HCT116 (cell line): ENCODE measurements at regions not wholly inside any gene's neighbourhood (a gene's known extent, or its start where the extent isn't known, plus 50 kb on each side); places are given as distances from the start of the nearest gene placed in this dataset.

ENCODE experiments used
- CEBPB ChIP-seq: IDR thresholded peaks from 2 replicates; pipeline ENCODE4 v1.6.1; 2012; ENCODE audit warnings: low read depth
- CTCF ChIP-seq, 3 experiments: fragments of 200-600 bp in 1 of 3; sonication (generic) in 1 of 3; IDR thresholded peaks in 2 of 3; conservative IDR thresholded peaks in 1 of 3; 2 replicates each; pipeline ENCODE4 v1.5.1; 2012 to 2017; ENCODE audit warnings: low read depth in 2 of 3, low read length in 2 of 3, antibody characterized with exemption in 1 of 3, borderline replicate concordance in 1 of 3, control low read depth in 1 of 3, mild to moderate bottlenecking in 1 of 3, mixed read lengths in 1 of 3, mixed run types in 1 of 3, moderate library complexity in 1 of 3; ENCODE audit not compliant: insufficient read depth in 1 of 3
- EZH2 ChIP-seq: fragments of 200-600 bp; sonication (generic); IDR thresholded peaks from 2 replicates; pipeline ENCODE4 v1.6.1; 2017; ENCODE audit warnings: antibody characterized with exemption, mixed run types
- EZH2phosphoT487 ChIP-seq: fragments of 200-600 bp; IDR thresholded peaks from 2 replicates; pipeline ENCODE4 v1.6.1; 2018; ENCODE audit warnings: antibody characterized with exemption, borderline replicate concordance
- POLR2A ChIP-seq: IDR thresholded peaks from 2 replicates; pipeline ENCODE4 v1.7.0; 2011; ENCODE audit warnings: borderline replicate concordance; ENCODE audit not compliant: insufficient read depth, insufficient read length; ENCODE audit errors: extremely low read depth
- POLR2AphosphoS5 ChIP-seq: IDR thresholded peaks from 2 replicates; pipeline ENCODE4 v1.6.1; 2011; ENCODE audit warnings: mild to moderate bottlenecking, low read depth, low read length, moderate library complexity
- RAD21 ChIP-seq: IDR thresholded peaks from 2 replicates; pipeline ENCODE4 v1.6.1; 2012; ENCODE audit warnings: low read depth, mild to moderate bottlenecking
- REST ChIP-seq: IDR thresholded peaks from 2 replicates; pipeline ENCODE4 v1.6.1; 2012; ENCODE audit warnings: low read depth
- SRF ChIP-seq: IDR thresholded peaks from 2 replicates; pipeline ENCODE4 v1.6.1; 2012; ENCODE audit warnings: low read depth
- ZFX ChIP-seq: fragments of 450-650 bp; IDR thresholded peaks from 2 replicates; pipeline ENCODE4 v1.6.1; 2017
- TF ChIP-seq, protein P1 (sequence below): IDR thresholded peaks from 2 replicates; pipeline ENCODE4 v1.6.1; 2012
- TF ChIP-seq, protein P2 (sequence below): IDR thresholded peaks from 2 replicates; pipeline ENCODE4 v1.6.1; 2011; ENCODE audit warnings: mild to moderate bottlenecking, low read length, moderate library complexity; ENCODE audit not compliant: insufficient replicate concordance; ENCODE audit errors: extremely low read depth

DNA sequence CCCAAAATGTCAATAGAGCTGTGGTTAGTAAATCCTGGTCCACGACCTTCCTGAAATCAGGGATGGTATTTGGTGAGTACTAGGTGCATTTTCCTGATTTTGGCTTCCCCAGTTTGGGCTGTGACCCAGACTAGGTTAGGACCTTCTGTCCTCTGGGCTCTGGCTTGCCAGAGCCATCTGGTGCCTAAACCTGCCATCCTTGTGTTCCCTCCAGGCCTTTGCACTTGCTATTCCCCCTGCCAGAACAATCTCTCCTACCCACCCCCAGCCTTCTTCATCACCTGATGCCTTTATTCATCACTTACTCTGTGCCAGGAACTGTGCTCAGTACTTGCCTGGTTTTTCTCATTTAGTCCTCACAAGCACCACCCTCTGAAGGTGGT lies 216.7 kb downstream of the RBM19 start:
- TF ChIP-seq REST, result no peak
- TF ChIP-seq CEBPB, result no peak
- no peak for TF ChIP-seq POLR2A
- no peak for TF ChIP-seq CTCF (IDR thresholded peaks at IDR 0.05 in 2 of 3, conservative IDR thresholded peaks at IDR 0.05 in 1 of 3; ENCODE audit: borderline replicate concordance in 1 of 3, insufficient read depth in 1 of 3, low read depth in 2 of 3, low read length in 2 of 3)
- TF ChIP-seq, protein P1, sequence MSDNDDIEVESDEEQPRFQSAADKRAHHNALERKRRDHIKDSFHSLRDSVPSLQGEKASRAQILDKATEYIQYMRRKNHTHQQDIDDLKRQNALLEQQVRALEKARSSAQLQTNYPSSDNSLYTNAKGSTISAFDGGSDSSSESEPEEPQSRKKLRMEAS, result no peak
- no peak for TF ChIP-seq RAD21
- TF ChIP-seq, protein P2, sequence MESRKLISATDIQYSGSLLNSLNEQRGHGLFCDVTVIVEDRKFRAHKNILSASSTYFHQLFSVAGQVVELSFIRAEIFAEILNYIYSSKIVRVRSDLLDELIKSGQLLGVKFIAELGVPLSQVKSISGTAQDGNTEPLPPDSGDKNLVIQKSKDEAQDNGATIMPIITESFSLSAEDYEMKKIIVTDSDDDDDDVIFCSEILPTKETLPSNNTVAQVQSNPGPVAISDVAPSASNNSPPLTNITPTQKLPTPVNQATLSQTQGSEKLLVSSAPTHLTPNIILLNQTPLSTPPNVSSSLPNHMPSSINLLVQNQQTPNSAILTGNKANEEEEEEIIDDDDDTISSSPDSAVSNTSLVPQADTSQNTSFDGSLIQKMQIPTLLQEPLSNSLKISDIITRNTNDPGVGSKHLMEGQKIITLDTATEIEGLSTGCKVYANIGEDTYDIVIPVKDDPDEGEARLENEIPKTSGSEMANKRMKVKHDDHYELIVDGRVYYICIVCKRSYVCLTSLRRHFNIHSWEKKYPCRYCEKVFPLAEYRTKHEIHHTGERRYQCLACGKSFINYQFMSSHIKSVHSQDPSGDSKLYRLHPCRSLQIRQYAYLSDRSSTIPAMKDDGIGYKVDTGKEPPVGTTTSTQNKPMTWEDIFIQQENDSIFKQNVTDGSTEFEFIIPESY, result no peak
- no peak for TF ChIP-seq EZH2phosphoT487
- TF ChIP-seq ZFX, result no peak
- TF ChIP-seq POLR2AphosphoS5, result no peak
- TF ChIP-seq SRF, result no peak
- no peak for TF ChIP-seq EZH2
